Mesothelial cell of epicardium (in vitro differentiated cells): ENCODE measurements at regions not wholly inside any gene's neighbourhood (a gene's known extent, or its start where the extent isn't known, plus 50 kb on each side); places are given as distances from the start of the nearest gene placed in this dataset.

Experiments used
- DNase-seq, 2 experiments: peaks; one replicate each; pipeline ENCODE4 v3.0.0; 2021; ENCODE audit warnings: low spot score in 2 of 2; ENCODE audit not compliant: unreplicated experiment in 2 of 2
- H3K27ac Mint-ChIP-seq: 2 replicates; pipeline ENCODE4 v1.8.0; 2021; ENCODE audit warnings: mixed read lengths
- H3K27me3 Mint-ChIP-seq: 2 replicates; pipeline ENCODE4 v1.8.0; 2021; ENCODE audit warnings: low read depth, mixed read lengths
- H3K36me3 Mint-ChIP-seq: 2 replicates; pipeline ENCODE4 v1.8.0; 2021; ENCODE audit warnings: mixed read lengths
- H3K4me1 Mint-ChIP-seq: 2 replicates; pipeline ENCODE4 v1.8.0; 2021; ENCODE audit warnings: mixed read lengths
- H3K4me3 Mint-ChIP-seq: 2 replicates; pipeline ENCODE4 v1.8.0; 2021; ENCODE audit warnings: mild to moderate bottlenecking, moderate library complexity, mixed read lengths
- H3K9me3 Mint-ChIP-seq: 2 replicates; pipeline ENCODE4 v1.8.0; 2021; ENCODE audit warnings: mixed read lengths
- TF ChIP-seq, protein P1 (sequence below): fragments of 200-600 bp; sonication (generic); IDR thresholded peaks from one replicate; pipeline ENCODE4 v1.5.0; 2021; ENCODE audit warnings: antibody characterized with exemption; ENCODE audit not compliant: unreplicated experiment

DNA sequence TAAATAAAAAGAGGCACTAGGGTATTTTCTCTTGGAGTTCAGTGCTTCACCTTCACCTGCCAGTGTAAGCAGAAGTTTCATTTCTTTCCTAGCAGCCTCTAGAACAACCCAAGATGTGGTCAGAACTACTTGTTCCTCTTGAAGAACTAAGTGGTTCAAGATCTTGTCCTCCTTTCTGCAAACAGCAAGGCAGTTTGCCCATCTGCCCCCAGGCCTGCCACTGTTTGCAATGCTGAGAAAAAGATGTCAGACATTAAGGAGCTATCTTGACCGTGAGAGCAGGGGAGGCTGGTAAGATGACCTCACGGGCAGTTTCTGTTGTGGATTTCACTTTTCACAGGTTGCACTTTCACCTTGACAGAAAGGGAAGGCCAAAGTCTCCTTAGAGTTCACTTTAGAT lies 52.0 kb upstream of the KLF4 start:
- H3K27ac Mint-ChIP-seq, result no peak overlapping the region
- TF ChIP-seq, protein P1, sequence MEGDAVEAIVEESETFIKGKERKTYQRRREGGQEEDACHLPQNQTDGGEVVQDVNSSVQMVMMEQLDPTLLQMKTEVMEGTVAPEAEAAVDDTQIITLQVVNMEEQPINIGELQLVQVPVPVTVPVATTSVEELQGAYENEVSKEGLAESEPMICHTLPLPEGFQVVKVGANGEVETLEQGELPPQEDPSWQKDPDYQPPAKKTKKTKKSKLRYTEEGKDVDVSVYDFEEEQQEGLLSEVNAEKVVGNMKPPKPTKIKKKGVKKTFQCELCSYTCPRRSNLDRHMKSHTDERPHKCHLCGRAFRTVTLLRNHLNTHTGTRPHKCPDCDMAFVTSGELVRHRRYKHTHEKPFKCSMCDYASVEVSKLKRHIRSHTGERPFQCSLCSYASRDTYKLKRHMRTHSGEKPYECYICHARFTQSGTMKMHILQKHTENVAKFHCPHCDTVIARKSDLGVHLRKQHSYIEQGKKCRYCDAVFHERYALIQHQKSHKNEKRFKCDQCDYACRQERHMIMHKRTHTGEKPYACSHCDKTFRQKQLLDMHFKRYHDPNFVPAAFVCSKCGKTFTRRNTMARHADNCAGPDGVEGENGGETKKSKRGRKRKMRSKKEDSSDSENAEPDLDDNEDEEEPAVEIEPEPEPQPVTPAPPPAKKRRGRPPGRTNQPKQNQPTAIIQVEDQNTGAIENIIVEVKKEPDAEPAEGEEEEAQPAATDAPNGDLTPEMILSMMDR, result no peak
- H3K36me3 Mint-ChIP-seq, result no peaks in the 10 kb centered on the region
- DNase-seq, result no peak
- peaks cover under 1% of the 10 kb centered on the region for H3K9me3 Mint-ChIP-seq
- no peaks in the 10 kb centered on the region for H3K4me1 Mint-ChIP-seq
- H3K27me3 Mint-ChIP-seq, result no peaks in the 10 kb centered on the region
- H3K4me3 Mint-ChIP-seq, result no peak overlapping the region

DNA sequence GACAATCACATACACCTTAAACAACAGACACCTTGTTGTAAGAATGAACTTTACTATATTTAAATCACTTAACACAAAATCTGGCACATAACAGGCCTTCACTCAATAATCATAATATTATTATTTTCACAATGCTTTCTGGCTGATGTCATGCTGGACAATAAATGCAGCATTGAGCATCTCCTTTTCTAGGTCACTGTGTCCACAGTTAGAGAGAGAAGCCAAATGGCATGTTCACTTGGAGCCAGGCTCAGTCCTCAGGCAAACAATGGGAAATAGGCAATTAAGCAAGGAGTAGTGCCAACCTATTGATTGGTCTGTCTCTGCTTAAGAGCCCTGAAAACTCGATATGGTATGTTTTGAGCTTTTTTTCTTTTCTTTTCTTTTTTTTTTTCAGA lies 50.6 kb upstream of the KLF4 start:
- H3K27ac Mint-ChIP-seq, result no peak overlapping the region
- no peaks in the 10 kb centered on the region for H3K9me3 Mint-ChIP-seq
- no peak for DNase-seq
- no peak overlapping the region for H3K4me3 Mint-ChIP-seq
- no peaks in the 10 kb centered on the region for H3K36me3 Mint-ChIP-seq
- TF ChIP-seq, protein P1, result no peak
- H3K4me1 Mint-ChIP-seq, result no peaks in the 10 kb centered on the region
- H3K27me3 Mint-ChIP-seq, result no peaks in the 10 kb centered on the region

DNA sequence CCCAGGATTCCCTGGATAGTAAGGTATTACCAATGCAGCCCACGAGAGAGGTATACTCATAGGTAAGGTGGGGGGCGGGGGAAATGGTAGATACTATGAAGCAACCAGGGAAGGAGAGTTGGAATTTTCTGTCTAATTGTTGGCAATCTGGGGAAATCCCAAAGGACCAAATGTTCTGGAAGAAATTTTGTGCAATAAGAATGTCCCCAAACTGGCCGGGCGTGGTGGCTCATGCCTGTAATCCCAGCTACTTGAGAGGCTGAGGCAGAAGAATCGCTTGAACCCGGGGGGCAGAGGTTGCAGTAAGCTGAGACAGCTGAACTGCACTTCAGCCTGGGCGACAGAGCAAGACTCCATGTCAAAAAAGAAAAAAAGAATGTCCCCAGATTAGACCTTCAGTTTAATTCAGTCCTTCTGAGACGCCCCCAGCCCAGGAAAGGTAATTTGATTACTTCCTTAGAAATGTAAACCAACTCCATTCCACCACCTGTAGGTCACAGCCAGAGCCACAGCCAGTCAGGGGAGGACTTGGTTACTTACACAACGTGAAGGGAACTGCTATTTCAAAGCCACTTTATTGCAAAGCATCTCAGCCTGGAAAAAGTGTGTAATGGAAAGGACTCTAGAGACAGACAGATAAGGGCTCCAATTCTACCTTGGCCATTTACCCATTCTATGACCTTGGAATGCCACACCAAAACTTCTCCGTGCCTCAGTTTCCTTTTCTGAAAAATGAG lies 50.0 kb upstream of the KLF4 start:
- no peaks in the 10 kb centered on the region for H3K9me3 Mint-ChIP-seq
- H3K36me3 Mint-ChIP-seq, result no peaks in the 10 kb centered on the region
- no peak overlapping the region for H3K27ac Mint-ChIP-seq
- no peaks in the 10 kb centered on the region for H3K4me1 Mint-ChIP-seq
- no peak overlapping the region for H3K4me3 Mint-ChIP-seq
- TF ChIP-seq, protein P1, result no peak
- DNase-seq, result no peak
- no peaks in the 10 kb centered on the region for H3K27me3 Mint-ChIP-seq
